ENCODE measurements at regions not wholly inside any gene's neighbourhood (a gene's known extent, or its start where the extent isn't known, plus 50 kb on each side); places are given as distances from the start of the nearest gene placed in this dataset.

GRCh38 chr16:76777721-76778465 lies 413.1 kb upstream of the MON1B start:
- no peak for DNase-seq
- WGBS, 3 donors = 56 to 59% (median 56%) methylated on average over 7 of the region's 7 CpGs
- intact Hi-C loops (cut with DNase I) = no loop called here
- TF ChIP-seq CTCF (IDR thresholded peaks at IDR 0.05) (no peak), POLR2A (IDR thresholded peaks at IDR 0.05) (no peak), EP300 (IDR thresholded peaks at IDR 0.05) (no peak)
- no peak overlapping the region for H3K4me3 ChIP-seq
- no peaks in the 10 kb centered on the region for H3K36me3 ChIP-seq
- H3K27ac ChIP-seq = no peak overlapping the region
- H3K4me1 ChIP-seq (ENCODE audit: insufficient read depth) = no peaks in the 10 kb centered on the region
- peaks cover 2% of the 10 kb centered on the region for H3K27me3 ChIP-seq
- no peaks in the 10 kb centered on the region for H3K9me3 ChIP-seq

GRCh38 chr16:76780556-76780955 lies 410.4 kb upstream of the MON1B start:
- TF ChIP-seq CTCF (IDR thresholded peaks at IDR 0.05) (no peak), POLR2A (IDR thresholded peaks at IDR 0.05) (no peak), EP300 (IDR thresholded peaks at IDR 0.05) (no peak)
- no peak for DNase-seq
- no peak overlapping the region for H3K4me3 ChIP-seq
- intact Hi-C loops (cut with DNase I) = no loop called here
- no peaks in the 10 kb centered on the region for H3K9me3 ChIP-seq
- H3K27me3 ChIP-seq = peaks cover 2% of the 10 kb centered on the region
- no peaks in the 10 kb centered on the region for H3K36me3 ChIP-seq
- no peaks in the 10 kb centered on the region for H3K4me1 ChIP-seq (ENCODE audit: insufficient read depth)
- no peak overlapping the region for H3K27ac ChIP-seq

- DNase-seq = no peak
- Histone ChIP-seq H3K9me3 (no peaks in the 10 kb centered on the region), H3K27ac (no peak overlapping the region), H3K4me1 (ENCODE audit: insufficient read depth) (no peaks in the 10 kb centered on the region), H3K4me3 (no peak overlapping the region), H3K27me3 (no peaks in the 10 kb centered on the region), H3K36me3 (no peaks in the 10 kb centered on the region)
- TF ChIP-seq CTCF (IDR thresholded peaks at IDR 0.05) = no peak
- TF ChIP-seq POLR2A (IDR thresholded peaks at IDR 0.05) = no peak
- TF ChIP-seq EP300 (IDR thresholded peaks at IDR 0.05) = no peak
- 62 to 74% (median 63%) methylated on average over 5 of the region's 5 CpGs for WGBS, 3 donors
- intact Hi-C loops (cut with DNase I) = no loop called here
These were observed 406.5 kb upstream of the MON1B start for GRCh38 chr16:76784530-76784929.

GRCh38 chr16:76787394-76787793 lies 403.6 kb upstream of the MON1B start:
- Histone ChIP-seq H3K9me3 (no peaks in the 10 kb centered on the region), H3K27ac (no peak overlapping the region), H3K27me3 (no peaks in the 10 kb centered on the region), H3K4me3 (no peak overlapping the region), H3K36me3 (no peaks in the 10 kb centered on the region), H3K4me1 (ENCODE audit: insufficient read depth) (no peaks in the 10 kb centered on the region)
- intact Hi-C loops (cut with DNase I) = no loop called here
- TF ChIP-seq CTCF (IDR thresholded peaks at IDR 0.05) = no peak
- no peak for TF ChIP-seq POLR2A (IDR thresholded peaks at IDR 0.05)
- TF ChIP-seq EP300 (IDR thresholded peaks at IDR 0.05) = no peak
- WGBS, 3 donors = 37 to 62% (median 45%) methylated on average over 4 of the region's 4 CpGs
- no peak for DNase-seq
